GM19468 (cell line): ENCODE measurements at regions not wholly inside any gene's neighbourhood (a gene's known extent, or its start where the extent isn't known, plus 50 kb on each side); places are given as distances from the start of the nearest gene placed in this dataset.

Source experiments
- ATAC-seq: cut with Tn5 transposase; IDR thresholded peaks from one replicate; pipeline ENCODE4 v1.9.1; 2021; ENCODE audit warnings: mild to moderate bottlenecking, moderate library complexity, moderate number of reproducible peaks; ENCODE audit not compliant: unreplicated experiment; ENCODE audit errors: extremely low read depth

DNA sequence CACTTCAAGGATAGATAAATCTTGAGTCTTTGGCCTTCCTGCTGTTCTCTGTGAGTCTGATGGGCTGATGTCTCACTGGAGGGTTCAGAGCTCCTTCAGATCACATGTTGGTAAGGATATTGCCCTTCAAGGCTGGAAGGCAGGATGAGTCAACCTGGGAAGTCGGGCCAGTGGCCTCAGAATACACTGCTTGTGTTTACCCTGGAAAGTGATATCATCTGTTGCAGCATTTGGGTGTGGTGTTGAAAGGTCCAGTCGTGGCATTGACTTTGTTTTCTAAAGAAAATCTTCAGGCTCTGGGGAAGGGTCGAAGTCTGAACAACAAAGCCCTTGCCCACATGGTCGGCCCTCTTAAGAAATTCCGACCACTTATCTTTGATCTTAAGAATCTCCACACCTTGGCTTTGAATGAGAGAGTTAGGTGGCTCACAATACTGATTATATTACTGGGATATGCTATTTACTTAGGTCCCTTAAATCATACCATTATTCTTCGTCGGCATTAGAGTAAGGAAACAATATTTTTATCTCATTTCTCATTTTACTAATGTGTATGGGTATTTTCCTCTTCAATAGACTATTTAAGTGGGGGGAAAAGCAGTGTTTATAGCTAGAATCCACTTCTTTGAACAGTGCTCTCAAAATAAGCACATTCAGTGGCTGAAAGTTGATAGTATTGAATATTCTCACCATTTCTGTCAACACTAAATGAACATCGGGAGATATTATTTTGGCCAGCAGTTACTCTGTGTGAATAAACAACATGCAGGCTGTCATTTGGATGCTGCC is 303.9 kb upstream of the RASGRP1 start:
- ATAC-seq: no peak

- no peak for ATAC-seq
Observed at GRCh38 chr15:38871638-38872037, 307.0 kb upstream of the RASGRP1 start.

DNA sequence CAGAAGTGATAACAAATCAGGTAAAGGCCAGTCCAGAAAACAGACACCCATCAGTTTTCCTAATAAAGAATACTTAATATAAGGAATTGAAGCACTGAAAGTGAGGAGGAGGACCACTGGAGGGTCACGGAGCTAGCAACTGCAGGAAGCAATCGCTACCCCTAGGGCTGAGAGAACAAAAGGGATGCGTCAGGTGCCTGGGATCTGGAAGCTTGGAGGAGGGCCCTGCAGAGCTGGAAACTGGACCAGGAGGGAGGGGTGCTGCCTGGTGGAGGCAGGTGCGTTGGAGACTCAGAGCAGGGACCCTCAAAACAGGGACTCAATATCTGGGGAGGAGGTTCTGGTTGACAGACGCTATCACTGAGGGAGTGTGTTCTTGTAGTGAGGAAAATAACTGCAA is 308.1 kb upstream of the RASGRP1 start:
- no peak for ATAC-seq

GRCh38 chr15:38873158-38873557 is 308.5 kb upstream of the RASGRP1 start:
- ATAC-seq: no peak

DNA sequence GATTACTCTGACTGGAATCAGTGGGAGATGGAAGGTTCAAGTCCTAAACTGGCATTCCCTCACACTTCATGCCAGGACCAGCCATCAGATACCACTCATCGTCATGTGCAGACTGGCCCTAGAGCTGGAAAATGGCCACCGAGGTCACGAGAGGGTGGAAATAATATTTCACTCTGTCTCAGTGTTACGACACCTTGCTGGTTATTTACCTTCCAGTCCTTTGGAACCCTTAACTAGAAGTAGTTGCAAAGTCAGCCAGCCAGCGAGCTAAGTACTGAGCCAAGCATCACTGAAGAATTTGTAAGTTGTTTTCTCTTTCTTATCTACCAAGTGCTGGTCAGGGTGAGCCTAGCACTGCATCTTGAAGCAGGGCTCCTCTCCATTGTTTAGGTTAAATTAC is 309.9 kb upstream of the RASGRP1 start:
- ATAC-seq: no peak

- ATAC-seq: no peak
Observed at GRCh38 chr15:38876211-38876610, 311.6 kb upstream of the RASGRP1 start.

GRCh38 chr15:38876621-38877020 is 312.0 kb upstream of the RASGRP1 start:
- ATAC-seq: no peak

- no peak for ATAC-seq
Observed at GRCh38 chr15:38877471-38877870, 312.9 kb upstream of the RASGRP1 start.

DNA sequence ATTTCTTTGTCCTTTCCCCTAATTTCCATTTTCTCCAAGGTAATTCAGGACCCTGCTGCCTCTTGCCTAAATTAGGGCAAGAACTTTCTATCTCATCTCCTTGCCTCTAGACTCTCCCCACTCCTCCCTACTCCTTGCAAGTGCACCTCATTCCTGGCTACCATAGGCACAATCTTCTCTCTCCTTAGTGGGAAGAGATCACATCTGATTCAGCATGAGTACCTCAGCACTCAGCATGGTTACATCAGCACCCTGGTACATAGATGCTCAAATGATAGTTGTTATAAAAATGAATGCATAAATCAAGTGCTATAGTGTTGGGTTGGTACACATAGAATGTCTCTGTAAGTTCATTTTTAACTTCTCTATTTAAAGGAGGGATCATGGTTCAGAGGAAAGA is 313.4 kb upstream of the RASGRP1 start:
- ATAC-seq: no peak

DNA sequence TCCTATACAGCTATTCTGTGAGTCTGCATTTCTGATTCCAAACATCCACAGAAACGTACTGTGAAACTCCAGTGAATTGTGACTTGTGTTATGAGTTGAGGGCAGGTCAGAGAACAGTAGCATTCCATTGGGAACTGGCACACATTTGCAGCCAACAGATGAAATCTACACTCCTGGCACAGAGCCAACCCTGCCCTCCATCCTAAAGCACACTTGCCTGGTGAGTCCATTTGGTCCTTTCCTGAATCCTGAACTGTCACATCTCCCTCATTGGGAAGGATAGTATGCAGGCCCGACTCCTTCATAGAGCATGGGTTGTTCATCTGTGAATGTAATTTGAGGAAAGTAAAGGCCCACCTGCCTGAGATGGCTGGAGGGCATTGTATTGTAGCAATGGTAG is 314.3 kb upstream of the RASGRP1 start:
- ATAC-seq: no peak

DNA sequence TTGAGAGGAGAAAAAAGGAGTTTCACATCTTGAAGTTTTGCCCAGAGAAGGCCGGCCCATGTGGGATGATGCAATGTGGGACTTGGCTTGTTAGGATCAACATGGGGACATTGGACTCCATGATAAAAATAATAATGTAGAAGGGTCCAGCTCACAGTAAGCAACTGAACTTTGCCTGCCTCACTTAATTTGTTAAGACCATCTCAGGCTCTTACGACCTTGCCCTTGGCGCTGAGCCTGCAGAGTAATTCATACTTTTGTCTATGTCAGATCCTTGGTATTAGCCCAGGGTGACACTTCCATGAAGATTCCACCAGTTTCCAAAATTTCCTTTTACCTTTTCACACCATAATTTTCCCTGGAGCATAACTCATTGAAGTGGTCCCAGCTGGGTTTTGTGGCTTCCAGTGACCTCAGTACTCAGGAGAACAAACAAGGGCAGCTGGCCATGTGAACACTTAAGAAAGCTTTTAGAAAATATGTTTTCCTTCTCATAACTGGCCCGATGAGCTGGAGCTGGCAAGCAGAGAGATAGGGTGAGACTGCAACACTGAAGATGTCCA is 315.4 kb upstream of the RASGRP1 start:
- no peak for ATAC-seq

DNA sequence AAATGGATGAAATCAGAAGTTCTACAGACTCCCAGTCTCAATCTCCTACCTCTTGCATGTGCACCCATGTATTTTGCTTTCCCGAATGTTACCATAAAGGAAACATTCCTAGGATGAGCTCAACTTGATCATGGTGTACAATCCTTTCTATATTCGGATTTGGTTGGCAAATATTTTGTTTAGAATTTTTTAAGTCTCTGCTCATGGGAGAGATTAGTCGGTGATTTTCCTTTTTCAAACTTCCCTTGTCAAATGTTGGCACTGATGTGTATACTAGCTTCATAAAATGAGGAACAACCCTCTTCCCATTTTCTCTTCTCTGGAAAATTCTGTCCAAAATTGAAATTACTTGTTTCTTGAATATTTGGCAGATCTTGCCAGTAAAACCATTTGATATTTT is 317.6 kb upstream of the RASGRP1 start:
- ATAC-seq: no peak

DNA sequence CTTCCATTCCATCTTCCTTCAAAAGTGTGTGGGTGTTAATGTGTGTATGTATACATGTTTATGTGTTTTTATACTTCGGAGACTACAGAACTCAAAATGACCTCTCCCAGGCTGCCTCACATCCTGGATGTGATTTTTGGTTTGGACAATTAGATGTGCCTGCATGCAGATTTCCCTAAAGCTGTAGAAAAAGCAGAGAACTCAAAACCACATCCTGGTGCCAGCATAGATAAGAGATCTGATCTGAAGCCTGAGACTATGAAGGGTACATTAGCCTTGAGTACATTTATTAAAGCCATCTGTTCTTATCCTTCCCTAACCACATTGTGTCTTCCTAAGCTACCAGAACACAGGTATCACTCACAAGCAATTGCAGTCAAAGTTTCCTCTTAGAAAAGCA is 319.4 kb upstream of the RASGRP1 start:
- no peak for ATAC-seq

GRCh38 chr15:38885001-38885400 is 320.4 kb upstream of the RASGRP1 start:
- no peak for ATAC-seq

- no peak for ATAC-seq
Observed at GRCh38 chr15:38885471-38885952, 320.9 kb upstream of the RASGRP1 start.

GRCh38 chr15:38886315-38887163 is 321.9 kb upstream of the RASGRP1 start:
- ATAC-seq: no peak

DNA sequence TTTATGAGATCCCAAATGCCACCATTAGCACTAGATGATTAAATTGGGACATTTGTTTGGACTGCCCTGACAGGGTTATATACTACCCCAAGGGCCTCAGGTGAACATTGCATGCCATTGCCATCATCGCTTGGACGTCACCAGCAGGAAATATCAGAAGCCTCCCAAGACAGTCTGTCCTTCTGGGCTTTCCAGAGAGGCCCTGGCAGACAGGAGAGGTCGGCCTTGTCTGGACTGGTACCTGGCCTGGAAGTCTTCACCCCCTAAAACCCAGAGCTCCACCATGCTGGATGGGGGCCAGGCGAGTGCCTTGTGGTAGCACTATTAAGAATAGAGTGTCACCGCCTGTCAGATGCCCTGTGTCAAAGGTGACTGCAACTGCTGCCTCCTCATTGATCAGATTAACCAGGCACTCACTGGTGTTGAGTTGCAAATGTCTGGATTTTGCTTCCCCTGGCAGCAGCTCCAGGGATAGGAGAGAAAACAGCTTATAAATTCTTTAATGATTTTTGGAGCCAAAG is 324.1 kb upstream of the RASGRP1 start:
- ATAC-seq: no peak

DNA sequence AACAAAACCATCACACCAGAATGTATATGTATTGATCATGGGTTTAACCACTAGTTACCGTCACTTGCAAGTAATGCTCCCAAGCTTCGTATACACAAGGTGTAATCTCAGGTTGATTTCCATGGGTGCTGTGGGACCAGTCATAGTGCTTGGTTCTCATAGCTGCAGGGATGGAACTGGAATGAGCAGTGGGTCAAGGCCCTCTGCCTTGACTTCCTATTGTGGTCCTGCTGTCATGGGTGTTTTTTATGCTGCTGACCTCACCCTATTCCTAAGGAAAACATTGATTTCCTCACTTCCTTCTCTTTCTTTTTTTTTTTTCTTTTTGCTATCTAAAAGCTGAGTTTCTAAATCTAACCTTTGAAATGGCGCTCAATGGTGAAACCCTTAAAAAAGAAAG is 325.6 kb upstream of the RASGRP1 start:
- ATAC-seq: no peak

DNA sequence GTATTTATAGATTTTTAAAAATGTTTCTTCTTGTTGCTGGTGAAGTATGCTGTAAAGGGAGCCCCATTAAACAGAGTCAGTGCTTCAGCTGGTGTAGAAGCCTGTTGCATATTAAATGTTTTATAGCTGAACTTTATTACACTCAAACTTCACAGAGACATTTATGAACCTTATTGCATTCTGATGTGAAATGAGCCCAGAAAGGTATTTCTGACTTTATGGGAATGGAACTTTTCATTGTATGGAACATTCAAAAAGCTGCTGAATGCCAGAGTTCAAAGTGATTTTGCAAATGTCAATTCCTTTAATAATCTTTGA is 329.3 kb upstream of the RASGRP1 start:
- no peak for ATAC-seq

DNA sequence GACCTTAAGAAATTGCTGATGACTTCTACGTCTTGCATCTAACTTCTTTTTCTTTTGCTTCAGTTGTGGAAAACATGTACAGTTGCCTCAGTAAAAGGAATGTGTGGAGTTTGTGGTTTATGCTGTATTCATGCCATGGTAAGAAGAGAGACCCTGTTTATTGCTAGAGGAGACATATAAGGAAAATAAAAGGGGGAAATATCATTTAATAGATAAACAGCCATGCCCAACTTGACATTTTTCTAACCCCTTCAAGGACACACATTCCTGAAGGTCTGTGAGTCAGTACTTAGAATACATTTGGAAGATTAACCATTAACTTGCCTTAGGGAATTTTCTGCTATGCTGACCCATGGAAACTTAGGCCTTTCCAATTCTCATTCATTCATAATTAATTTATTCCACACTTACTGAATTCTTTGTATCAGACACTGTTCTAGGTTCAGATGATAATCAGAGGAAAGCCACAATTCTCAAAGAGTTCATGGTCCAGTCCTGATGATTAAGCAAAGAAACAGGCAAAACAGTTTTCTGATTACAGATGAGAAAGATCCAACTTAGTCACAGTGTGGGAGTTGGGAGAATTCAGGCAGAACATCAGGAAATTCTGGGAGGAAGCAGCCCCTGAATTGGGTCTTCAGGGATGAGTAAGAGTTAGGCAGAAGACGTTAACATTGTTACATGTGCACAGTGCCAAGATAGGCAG is 329.8 kb upstream of the RASGRP1 start:
- no peak for ATAC-seq
